ENCODE measurements at regions not wholly inside any gene's neighbourhood (a gene's known extent, or its start where the extent isn't known, plus 50 kb on each side); places are given as distances from the start of the nearest gene placed in this dataset.

DNA sequence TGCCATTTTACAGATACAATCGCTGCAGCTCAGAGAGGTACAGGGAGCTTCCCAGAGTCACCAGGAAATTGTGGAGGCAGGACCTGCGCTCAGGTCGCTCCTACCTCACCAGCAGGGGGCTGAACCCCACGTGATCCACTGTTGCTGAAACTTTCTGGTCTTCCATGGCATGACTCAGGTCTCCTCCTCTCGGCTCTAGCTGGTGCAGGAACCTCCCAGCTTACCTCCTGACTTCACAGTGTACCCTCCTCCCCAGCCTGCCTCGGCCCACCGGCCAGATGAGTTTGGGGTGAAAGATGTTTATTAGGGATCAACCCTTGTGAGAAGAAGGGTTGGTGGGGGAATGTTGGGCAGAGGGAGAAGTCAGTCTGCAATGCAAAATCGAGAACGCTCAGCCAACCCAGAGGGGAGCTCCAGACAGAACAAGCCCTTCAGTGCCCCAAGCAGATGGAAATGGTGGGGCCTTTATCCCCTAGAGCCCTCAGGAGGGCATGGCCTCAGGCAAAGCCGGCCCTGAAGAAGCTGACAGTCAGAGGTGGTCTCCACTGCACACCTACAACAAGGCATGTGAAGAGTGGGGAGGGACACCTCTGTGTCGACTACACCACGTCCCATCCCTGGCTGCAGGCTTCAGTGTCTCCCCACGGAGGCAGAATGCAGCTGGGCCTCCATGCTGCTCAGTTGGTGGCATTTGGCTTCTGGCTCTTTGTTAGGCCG lies 118.6 kb upstream of the PRR20G start:
- ATAC-seq (ENCODE audit: low FRiP score) (no peak), DNase-seq (no peak)
- Histone ChIP-seq H3K27ac (ENCODE audit: low read depth in 1 of 2, low read length in 2 of 2) (no peak overlapping the region), H3K36me3 (ENCODE audit: control insufficient read depth in 1 of 2, insufficient read depth in 2 of 2, low read length in 1 of 2) (no peaks in the 10 kb centered on the region), H3K4me3 (ENCODE audit: low read length in 2 of 2) (no peak overlapping the region), H3K27me3 (ENCODE audit: control insufficient read depth in 1 of 2, insufficient read depth in 2 of 2, low read length in 1 of 2) (no peaks in the 10 kb centered on the region), H3K9me3 (ENCODE audit: control insufficient read depth, low read length) (no peaks in the 10 kb centered on the region), H3K4me1 (ENCODE audit: control insufficient read depth in 1 of 2, insufficient read depth in 2 of 2, low read length in 2 of 2) (no peaks in the 10 kb centered on the region)
- WGBS, 2 donors: 75 to 78% methylated on average over 14 of the region's 14 CpGs
- intact Hi-C loops (cut with DNase I): no loop called here

DNA sequence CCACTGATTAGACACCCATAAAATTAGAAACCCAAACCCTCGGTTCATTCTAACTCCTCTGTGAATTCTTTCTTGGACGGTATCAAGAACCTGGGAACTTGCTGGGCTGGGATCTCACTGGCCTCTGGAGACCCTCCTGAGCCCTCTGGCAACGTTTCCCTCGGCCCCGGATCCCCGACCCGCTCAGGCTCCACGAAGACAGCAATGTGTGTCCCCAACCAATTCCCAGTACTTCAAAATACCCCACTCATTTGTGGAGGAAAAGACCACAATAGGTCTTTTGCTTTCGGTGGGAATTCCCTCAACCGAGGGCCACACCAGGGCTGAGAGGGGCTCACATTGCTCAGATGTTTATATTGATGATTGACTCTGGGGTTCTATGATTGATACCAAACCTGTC lies 117.9 kb upstream of the PRR20G start:
- no peaks in the 10 kb centered on the region for H3K4me1 ChIP-seq (ENCODE audit: control insufficient read depth in 1 of 2, insufficient read depth in 2 of 2, low read length in 2 of 2)
- ATAC-seq (ENCODE audit: low FRiP score) (no peak), DNase-seq (no peak)
- no peak overlapping the region for H3K4me3 ChIP-seq (ENCODE audit: low read length in 2 of 2)
- H3K9me3 ChIP-seq (ENCODE audit: control insufficient read depth, low read length): no peaks in the 10 kb centered on the region
- no peaks in the 10 kb centered on the region for H3K27me3 ChIP-seq (ENCODE audit: control insufficient read depth in 1 of 2, insufficient read depth in 2 of 2, low read length in 1 of 2)
- no peak overlapping the region for H3K27ac ChIP-seq (ENCODE audit: low read depth in 1 of 2, low read length in 2 of 2)
- H3K36me3 ChIP-seq (ENCODE audit: control insufficient read depth in 1 of 2, insufficient read depth in 2 of 2, low read length in 1 of 2): no peaks in the 10 kb centered on the region
- intact Hi-C loops (cut with DNase I): no loop called here
- WGBS, 2 donors: 80 to 81% methylated on average over 10 of the region's 10 CpGs

DNA sequence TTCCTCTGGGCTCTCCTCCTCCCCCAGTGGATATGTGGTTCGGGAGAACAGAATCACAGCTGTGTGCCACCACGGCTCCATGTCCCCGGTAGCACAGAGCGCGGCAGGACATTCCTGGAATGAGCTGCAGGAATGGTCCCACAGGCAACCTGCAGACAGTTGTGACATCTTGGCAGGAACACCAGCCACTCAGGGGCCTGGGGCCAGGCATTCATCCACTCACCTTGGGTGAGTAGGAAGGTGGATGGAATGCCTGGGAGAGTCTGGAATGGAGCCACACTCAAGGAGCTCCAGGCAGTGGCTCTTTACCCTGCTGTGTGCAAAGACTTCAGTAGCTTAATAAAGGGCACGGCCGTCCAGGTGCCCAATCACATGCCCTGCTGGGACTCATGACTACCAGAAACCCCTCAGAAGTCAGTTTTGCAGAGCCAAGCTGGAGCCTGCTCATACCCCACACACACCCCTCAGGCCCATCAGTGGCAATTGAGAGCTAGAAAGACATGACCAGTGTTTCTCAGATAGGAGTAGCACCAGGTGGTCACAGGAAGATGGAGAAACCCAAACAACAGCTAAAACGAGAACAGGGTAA lies 117.3 kb upstream of the PRR20G start:
- Histone ChIP-seq H3K9me3 (ENCODE audit: control insufficient read depth, low read length) (no peaks in the 10 kb centered on the region), H3K4me3 (ENCODE audit: low read length in 2 of 2) (no peak overlapping the region), H3K27ac (ENCODE audit: low read depth in 1 of 2, low read length in 2 of 2) (no peak overlapping the region), H3K36me3 (ENCODE audit: control insufficient read depth in 1 of 2, insufficient read depth in 2 of 2, low read length in 1 of 2) (no peaks in the 10 kb centered on the region), H3K27me3 (ENCODE audit: control insufficient read depth in 1 of 2, insufficient read depth in 2 of 2, low read length in 1 of 2) (no peaks in the 10 kb centered on the region), H3K4me1 (ENCODE audit: control insufficient read depth in 1 of 2, insufficient read depth in 2 of 2, low read length in 2 of 2) (no peaks in the 10 kb centered on the region)
- ATAC-seq (ENCODE audit: low FRiP score): no peak
- intact Hi-C loops (cut with DNase I): no loop called here
- WGBS, 2 donors: 61 to 66% methylated on average over 8 of the region's 8 CpGs
- no peak for DNase-seq

DNA sequence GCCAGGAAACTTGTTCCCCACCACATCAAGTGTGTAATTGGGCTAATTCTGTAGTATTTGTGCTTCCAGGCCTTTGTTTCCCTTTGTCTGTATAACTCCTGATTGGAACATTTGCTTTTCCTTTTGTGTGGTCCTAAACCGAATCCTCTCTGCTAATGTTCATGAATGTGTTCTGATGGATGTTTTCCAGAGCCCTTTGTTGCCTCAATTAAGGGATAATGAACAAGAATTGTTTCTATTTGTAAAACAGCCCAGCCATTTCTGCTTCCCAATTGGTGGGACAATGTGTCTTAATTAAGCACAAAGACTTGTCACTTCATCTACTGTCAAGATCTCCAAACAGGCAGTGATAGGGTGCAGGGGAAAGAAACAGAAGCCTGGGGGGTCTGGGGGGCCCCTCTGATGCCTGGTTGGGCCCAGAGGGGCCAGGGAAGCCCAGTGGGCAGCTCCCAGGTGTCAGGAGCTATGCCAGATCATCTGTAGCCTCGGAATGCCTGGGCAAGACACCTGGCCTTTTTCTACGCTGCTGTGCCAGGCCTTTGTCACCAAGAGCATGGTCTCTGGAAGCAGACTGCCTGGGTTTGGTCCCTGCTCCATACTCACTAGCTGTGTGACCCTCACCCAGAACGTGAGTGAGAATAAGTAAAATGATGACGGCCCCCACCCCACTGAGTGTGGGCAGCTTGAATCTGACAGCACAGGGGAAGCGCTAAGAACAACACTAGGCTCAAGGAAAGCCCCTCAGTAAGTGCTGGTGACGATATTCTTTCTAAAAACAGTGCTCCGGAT lies 116.6 kb upstream of the PRR20G start:
- DNase-seq (peak in 1 of 2 donors; percentile 33), ATAC-seq (ENCODE audit: low FRiP score) (no peak)
- Histone ChIP-seq H3K4me3 (ENCODE audit: low read length in 2 of 2) (no peak overlapping the region), H3K27me3 (ENCODE audit: control insufficient read depth in 1 of 2, insufficient read depth in 2 of 2, low read length in 1 of 2) (no peaks in the 10 kb centered on the region), H3K36me3 (ENCODE audit: control insufficient read depth in 1 of 2, insufficient read depth in 2 of 2, low read length in 1 of 2) (no peaks in the 10 kb centered on the region), H3K27ac (ENCODE audit: low read depth in 1 of 2, low read length in 2 of 2) (no peak overlapping the region), H3K4me1 (ENCODE audit: control insufficient read depth in 1 of 2, insufficient read depth in 2 of 2, low read length in 2 of 2) (no peaks in the 10 kb centered on the region), H3K9me3 (ENCODE audit: control insufficient read depth, low read length) (no peaks in the 10 kb centered on the region)
- intact Hi-C loops (cut with DNase I): no loop called here
- 53 to 57% methylated on average over 8 of the region's 8 CpGs for WGBS, 2 donors

DNA sequence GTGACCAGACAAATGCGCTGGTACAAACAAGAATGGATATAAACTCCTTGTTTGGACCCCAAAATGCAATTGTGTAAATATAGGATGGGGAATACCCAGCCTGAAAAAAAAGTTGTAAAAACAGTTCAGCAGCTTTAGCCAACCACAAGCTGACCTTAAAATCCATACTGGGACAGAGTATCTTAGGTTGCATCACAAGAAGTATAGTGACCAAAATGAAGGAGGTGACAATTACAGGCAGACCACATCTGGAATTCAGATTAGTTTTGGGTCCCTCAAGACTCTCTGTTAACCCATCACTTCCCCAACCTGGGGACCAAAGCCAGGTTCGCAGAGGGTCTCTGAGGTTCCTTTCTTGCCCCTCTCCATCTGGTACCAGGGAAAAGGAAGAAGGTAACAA lies 115.9 kb upstream of the PRR20G start:
- WGBS, 2 donors: 91 to 97% methylated on average over 2 of the region's 2 CpGs
- no peaks in the 10 kb centered on the region for H3K9me3 ChIP-seq (ENCODE audit: control insufficient read depth, low read length)
- no peak overlapping the region for H3K27ac ChIP-seq (ENCODE audit: low read depth in 1 of 2, low read length in 2 of 2)
- DNase-seq: no peak
- no peaks in the 10 kb centered on the region for H3K36me3 ChIP-seq (ENCODE audit: control insufficient read depth in 1 of 2, insufficient read depth in 2 of 2, low read length in 1 of 2)
- intact Hi-C loops (cut with DNase I): no loop called here
- H3K27me3 ChIP-seq (ENCODE audit: control insufficient read depth in 1 of 2, insufficient read depth in 2 of 2, low read length in 1 of 2): no peaks in the 10 kb centered on the region
- no peak for ATAC-seq (ENCODE audit: low FRiP score)
- H3K4me3 ChIP-seq (ENCODE audit: low read length in 2 of 2): no peak overlapping the region
- no peaks in the 10 kb centered on the region for H3K4me1 ChIP-seq (ENCODE audit: control insufficient read depth in 1 of 2, insufficient read depth in 2 of 2, low read length in 2 of 2)

DNA sequence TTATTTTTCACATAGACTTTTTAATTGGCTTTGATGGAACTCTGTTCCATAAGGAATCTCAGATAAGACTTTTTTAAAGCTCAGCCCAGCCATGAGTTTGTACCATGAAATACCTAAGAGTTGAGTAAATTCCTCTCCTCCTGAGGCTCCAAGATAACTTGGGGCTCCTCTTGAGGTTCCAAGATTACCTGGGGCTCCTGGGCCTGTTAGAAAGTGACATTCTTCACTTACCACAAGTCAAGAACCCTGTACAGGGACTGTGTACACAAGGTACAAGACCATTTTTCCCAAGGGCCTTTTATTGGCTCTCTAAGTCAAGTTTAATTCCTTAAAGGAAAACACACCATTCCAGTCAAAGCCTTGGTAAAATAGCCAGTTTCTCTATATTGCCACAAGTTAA lies 111.3 kb upstream of the PRR20G start:
- H3K36me3 ChIP-seq (ENCODE audit: control insufficient read depth in 1 of 2, insufficient read depth in 2 of 2, low read length in 1 of 2): no peaks in the 10 kb centered on the region
- no peak for DNase-seq
- ATAC-seq (ENCODE audit: low FRiP score): no peak
- no peaks in the 10 kb centered on the region for H3K9me3 ChIP-seq (ENCODE audit: control insufficient read depth, low read length)
- H3K27me3 ChIP-seq (ENCODE audit: control insufficient read depth in 1 of 2, insufficient read depth in 2 of 2, low read length in 1 of 2): no peaks in the 10 kb centered on the region
- intact Hi-C loops (cut with DNase I): no loop called here
- H3K27ac ChIP-seq (ENCODE audit: low read depth in 1 of 2, low read length in 2 of 2): no peak overlapping the region
- no peaks in the 10 kb centered on the region for H3K4me1 ChIP-seq (ENCODE audit: control insufficient read depth in 1 of 2, insufficient read depth in 2 of 2, low read length in 2 of 2)
- no peak overlapping the region for H3K4me3 ChIP-seq (ENCODE audit: low read length in 2 of 2)

DNA sequence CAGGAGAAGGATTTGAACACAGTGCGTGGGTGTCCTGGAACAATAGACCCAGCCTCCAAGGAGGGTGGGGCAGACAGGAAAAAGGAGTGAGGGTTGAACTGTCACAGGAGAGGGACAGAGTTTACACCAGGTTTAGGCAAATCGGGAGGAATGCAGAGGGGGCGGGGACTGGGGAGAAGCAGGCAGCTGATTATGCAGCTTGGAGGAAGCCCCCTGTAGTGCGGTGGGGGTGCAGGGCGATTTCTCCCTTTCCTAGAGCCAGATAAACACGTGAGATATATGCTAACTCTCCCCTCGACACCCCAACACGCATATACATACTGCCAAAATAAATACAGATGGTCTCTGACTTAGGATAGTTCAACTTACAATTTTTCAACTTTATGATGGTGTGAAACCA lies 108.6 kb upstream of the PRR20G start:
- H3K9me3 ChIP-seq (ENCODE audit: control insufficient read depth, low read length): peaks cover 2% of the 10 kb centered on the region
- intact Hi-C loops (cut with DNase I): no loop called here
- no peaks in the 10 kb centered on the region for H3K36me3 ChIP-seq (ENCODE audit: control insufficient read depth in 1 of 2, insufficient read depth in 2 of 2, low read length in 1 of 2)
- no peak overlapping the region for H3K27ac ChIP-seq (ENCODE audit: low read depth in 1 of 2, low read length in 2 of 2)
- no peak for ATAC-seq (ENCODE audit: low FRiP score)
- no peak overlapping the region for H3K4me3 ChIP-seq (ENCODE audit: low read length in 2 of 2)
- DNase-seq: no peak
- no peaks in the 10 kb centered on the region for H3K27me3 ChIP-seq (ENCODE audit: control insufficient read depth in 1 of 2, insufficient read depth in 2 of 2, low read length in 1 of 2)
- 10 to 13% methylated on average over 8 of the region's 8 CpGs for WGBS, 2 donors
- H3K4me1 ChIP-seq (ENCODE audit: control insufficient read depth in 1 of 2, insufficient read depth in 2 of 2, low read length in 2 of 2): no peaks in the 10 kb centered on the region

DNA sequence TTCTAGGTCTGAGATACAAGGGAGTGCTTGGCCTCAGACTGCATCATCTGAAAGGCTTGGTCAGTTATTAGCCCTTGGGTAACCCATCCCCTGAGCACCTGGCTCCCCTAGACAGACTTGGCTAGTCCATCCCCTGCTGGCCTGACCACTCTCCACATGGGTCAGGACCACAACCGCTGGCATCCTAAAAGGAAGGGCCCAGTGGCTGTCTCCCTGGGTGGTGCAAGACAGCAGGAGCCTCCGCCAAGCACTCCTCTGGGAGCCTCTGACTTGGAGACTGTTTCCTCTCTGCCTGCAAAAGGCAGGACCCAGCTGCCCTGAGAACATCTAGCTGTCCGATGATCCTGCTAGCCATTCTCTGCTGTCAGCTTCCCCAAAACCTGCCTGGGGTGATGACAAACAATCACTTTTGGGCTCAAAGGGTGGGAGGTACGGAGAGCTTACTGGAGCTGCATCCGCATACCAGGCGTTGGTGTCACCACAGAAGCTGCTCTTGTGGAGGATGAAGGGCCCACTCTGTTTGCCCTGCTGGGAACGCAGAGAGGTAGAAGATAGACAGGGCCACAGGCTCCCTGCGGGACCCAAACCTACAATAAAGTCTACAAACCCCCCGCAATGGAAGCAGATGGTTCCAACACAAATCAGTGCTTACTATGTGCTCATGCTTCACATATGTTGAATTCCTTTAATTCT lies 108.0 kb upstream of the PRR20G start:
- intact Hi-C loops (cut with DNase I): no loop called here

More for the DNA sequence above, 108.0 kb upstream of the PRR20G start:
- no peaks in the 10 kb centered on the region for H3K27me3 ChIP-seq (ENCODE audit: control insufficient read depth in 1 of 2, insufficient read depth in 2 of 2, low read length in 1 of 2)
- H3K4me3 ChIP-seq (ENCODE audit: low read length in 2 of 2): no peak overlapping the region
- no peak for DNase-seq
- ATAC-seq (ENCODE audit: low FRiP score): no peak
- WGBS, 2 donors: 47 to 54% methylated on average over 9 of the region's 9 CpGs
- no peaks in the 10 kb centered on the region for H3K4me1 ChIP-seq (ENCODE audit: control insufficient read depth in 1 of 2, insufficient read depth in 2 of 2, low read length in 2 of 2)
- H3K9me3 ChIP-seq (ENCODE audit: control insufficient read depth, low read length): peaks cover 2% of the 10 kb centered on the region
- H3K27ac ChIP-seq (ENCODE audit: low read depth in 1 of 2, low read length in 2 of 2): no peak overlapping the region
- H3K36me3 ChIP-seq (ENCODE audit: control insufficient read depth in 1 of 2, insufficient read depth in 2 of 2, low read length in 1 of 2): no peaks in the 10 kb centered on the region
